HG02884 (cell line): ENCODE measurements at regions not wholly inside any gene's neighbourhood (a gene's known extent, or its start where the extent isn't known, plus 50 kb on each side); places are given as distances from the start of the nearest gene placed in this dataset.
"Not testable (repeated sequence)": the region's sequence is repeated elsewhere in the genome, so short reads cannot be mapped to it uniquely, and the experiment has no call there.

ENCODE experiments used
- ATAC-seq: cut with Tn5 transposase; IDR thresholded peaks from one replicate; pipeline ENCODE4 v1.9.1; 2021; ENCODE audit warnings: mild to moderate bottlenecking, moderate library complexity; ENCODE audit not compliant: unreplicated experiment

GRCh38 chr4:77501851-77502250 lies 103.8 kb upstream of the CXCL13 start:
- no peak for ATAC-seq

DNA sequence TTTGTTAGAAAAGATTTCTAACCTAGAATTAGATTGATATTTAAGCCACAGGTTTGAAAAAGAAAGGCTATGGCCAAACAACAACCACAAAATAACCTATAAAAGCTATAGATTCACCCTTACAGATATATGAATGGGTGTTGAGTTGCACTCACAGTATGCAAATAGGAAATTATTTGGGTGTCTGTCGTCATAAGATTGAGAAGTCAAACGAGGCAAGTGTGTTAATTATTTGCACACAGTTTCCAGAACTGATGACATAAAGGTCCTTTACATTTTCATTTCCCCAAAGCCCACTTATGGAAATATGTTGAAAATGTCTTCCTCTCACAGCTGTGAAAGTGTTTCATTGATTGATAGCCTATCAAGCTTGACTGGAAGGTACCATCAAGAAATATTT lies 101.2 kb upstream of the CXCL13 start:
- ATAC-seq = no peak

DNA sequence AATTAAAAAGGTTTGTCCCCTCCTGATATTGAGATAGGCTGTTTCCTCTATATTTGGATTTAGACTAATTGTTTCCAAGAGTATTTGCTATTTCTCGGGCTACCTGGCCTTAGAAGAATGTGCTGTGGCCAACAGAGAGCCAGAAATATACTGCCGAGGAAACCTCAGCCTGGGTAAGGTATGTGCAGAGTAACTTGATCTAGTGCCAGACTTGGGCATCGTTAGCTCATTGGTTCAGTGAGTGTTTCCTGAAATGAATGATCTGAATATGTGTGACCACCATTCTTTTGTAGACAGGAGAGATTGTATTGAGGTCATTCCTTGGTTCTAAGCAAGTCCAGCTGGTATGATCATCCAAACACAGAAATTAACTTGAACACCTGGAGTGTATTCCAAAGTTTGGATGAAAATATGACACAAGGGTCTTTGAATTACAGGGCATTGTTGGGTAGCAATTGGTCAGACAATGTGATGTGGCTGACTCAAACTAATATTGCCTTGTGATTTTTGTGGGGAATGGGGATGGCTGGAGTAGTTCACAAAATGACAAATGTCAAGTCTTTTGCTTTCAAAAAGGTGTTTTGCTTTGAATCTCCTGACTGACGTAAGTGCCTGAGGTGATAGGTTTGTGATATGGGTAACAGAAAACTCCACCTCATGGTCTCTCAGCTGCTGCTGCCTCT lies 100.2 kb upstream of the CXCL13 start:
- ATAC-seq = no peak

GRCh38 chr4:77505958-77506319 lies 99.7 kb upstream of the CXCL13 start:
- ATAC-seq = no peak

GRCh38 chr4:77510367-77510766 lies 95.3 kb upstream of the CXCL13 start:
- no peak for ATAC-seq

DNA sequence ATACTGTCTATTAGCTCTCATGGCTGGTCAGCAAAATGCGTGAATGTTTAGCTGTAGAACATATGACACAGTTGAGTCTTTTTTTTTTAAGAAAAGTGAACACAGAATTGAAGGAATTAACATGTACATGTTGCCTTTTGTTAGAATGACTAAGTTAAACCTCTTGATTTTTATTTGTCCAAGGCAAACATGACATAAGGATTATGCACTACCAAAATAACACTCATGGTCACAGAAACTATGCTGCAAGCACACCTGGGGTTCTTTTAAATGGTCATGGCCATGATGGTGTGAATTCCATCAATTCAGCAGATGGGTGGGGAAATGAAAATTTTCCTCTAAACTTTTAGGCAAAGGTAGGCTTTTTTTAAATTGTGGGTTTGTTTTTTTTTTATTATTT lies 80.1 kb upstream of the CXCL13 start:
- no peak for ATAC-seq

DNA sequence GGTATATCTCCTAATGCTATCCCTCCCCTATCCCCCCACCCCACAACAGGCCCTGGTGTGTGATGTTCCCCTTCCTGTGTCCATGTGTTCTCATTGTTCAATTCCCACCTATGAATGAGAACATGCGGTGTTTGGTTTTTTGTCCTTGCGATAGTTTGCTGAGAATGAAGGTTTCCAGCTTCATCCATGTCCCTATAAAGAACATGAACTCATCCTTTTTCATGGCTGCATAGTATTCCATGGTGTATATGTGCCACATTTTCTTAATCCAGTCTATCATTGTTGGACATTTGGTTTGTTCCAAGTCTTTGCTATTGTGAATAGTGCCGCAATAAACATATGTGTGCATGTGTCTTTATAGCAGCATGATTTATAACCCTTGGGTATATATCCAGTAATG lies 77.7 kb upstream of the CXCL13 start:
- ATAC-seq = not testable (repeated sequence)

DNA sequence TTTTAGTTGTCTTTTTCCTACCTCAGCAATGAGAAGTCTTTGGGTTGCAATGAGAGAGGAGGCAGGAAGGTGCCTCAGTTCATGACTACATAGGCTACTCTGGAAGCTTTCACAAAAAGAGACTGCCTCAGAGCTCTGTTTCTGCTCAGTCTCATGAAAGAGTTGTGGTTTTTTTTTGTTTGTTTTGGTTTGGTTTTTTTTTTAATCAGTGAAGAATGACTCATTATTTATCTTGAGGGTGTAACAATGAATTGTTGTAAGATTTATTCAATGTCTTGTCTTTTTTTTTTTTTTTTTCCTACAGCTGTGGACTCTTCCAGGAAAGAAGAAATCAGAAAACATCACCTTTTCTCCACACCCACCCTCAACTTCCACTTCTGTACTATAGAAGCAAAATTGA lies 67.5 kb upstream of the CXCL13 start:
- ATAC-seq = no peak

- ATAC-seq = no peak
These were observed 67.0 kb upstream of the CXCL13 start for GRCh38 chr4:77538574-77539157.
